K562 (cell line): ENCODE measurements at regions not wholly inside any gene's neighbourhood (a gene's known extent, or its start where the extent isn't known, plus 50 kb on each side); places are given as distances from the start of the nearest gene placed in this dataset.

Experiments used
- GATAD2B ChIP-seq: fragments of 450-650 bp; IDR thresholded peaks from 2 replicates; pipeline ENCODE4 v1.6.1; 2017; ENCODE audit warnings: mild to moderate bottlenecking, borderline replicate concordance
- HLTF ChIP-seq: fragments of 450-650 bp; IDR thresholded peaks from 2 replicates; pipeline ENCODE4 v1.6.1; 2016
- MTF1 ChIP-seq: fragments of 250-450 bp; sonication (Bioruptor Pico); IDR thresholded peaks from 2 replicates; pipeline ENCODE4 v1.9.0; 2021; ENCODE audit warnings: moderate library complexity, mild to moderate bottlenecking, inconsistent platforms, borderline replicate concordance
- NCOR1 ChIP-seq: fragments of 450-650 bp; IDR thresholded peaks from 2 replicates; pipeline ENCODE4 v1.6.1; 2016; ENCODE audit warnings: mild to moderate bottlenecking, moderate library complexity
- SMAD1 ChIP-seq: fragments of 150-350 bp; IDR thresholded peaks from 2 replicates; pipeline ENCODE4 v1.6.1; 2014; ENCODE audit warnings: low read length, low read depth; ENCODE audit not compliant: partially characterized antibody
- ZNF407 ChIP-seq: fragments of 450-650 bp; IDR thresholded peaks from 2 replicates; pipeline ENCODE4 v1.6.1; 2016; ENCODE audit warnings: low read depth
- TF ChIP-seq, protein P1 (sequence below): sonication (generic); formaldehyde crosslinking; IDR thresholded peaks from 2 replicates; pipeline ENCODE4 v1.8.1; 2023; ENCODE audit warnings: missing genetic modification reagents, mild to moderate bottlenecking, borderline replicate concordance

GRCh38 chr4:60863442-60863841, 336.7 kb upstream of the ADGRL3 start (continued):
- TF ChIP-seq ZNF407 (no peak), GATAD2B (no peak), MTF1 (CRISPR knock-in tag) (no peak), SMAD1 (no peak), HLTF (no peak), NCOR1 (no peak)
- TF ChIP-seq, protein P1, sequence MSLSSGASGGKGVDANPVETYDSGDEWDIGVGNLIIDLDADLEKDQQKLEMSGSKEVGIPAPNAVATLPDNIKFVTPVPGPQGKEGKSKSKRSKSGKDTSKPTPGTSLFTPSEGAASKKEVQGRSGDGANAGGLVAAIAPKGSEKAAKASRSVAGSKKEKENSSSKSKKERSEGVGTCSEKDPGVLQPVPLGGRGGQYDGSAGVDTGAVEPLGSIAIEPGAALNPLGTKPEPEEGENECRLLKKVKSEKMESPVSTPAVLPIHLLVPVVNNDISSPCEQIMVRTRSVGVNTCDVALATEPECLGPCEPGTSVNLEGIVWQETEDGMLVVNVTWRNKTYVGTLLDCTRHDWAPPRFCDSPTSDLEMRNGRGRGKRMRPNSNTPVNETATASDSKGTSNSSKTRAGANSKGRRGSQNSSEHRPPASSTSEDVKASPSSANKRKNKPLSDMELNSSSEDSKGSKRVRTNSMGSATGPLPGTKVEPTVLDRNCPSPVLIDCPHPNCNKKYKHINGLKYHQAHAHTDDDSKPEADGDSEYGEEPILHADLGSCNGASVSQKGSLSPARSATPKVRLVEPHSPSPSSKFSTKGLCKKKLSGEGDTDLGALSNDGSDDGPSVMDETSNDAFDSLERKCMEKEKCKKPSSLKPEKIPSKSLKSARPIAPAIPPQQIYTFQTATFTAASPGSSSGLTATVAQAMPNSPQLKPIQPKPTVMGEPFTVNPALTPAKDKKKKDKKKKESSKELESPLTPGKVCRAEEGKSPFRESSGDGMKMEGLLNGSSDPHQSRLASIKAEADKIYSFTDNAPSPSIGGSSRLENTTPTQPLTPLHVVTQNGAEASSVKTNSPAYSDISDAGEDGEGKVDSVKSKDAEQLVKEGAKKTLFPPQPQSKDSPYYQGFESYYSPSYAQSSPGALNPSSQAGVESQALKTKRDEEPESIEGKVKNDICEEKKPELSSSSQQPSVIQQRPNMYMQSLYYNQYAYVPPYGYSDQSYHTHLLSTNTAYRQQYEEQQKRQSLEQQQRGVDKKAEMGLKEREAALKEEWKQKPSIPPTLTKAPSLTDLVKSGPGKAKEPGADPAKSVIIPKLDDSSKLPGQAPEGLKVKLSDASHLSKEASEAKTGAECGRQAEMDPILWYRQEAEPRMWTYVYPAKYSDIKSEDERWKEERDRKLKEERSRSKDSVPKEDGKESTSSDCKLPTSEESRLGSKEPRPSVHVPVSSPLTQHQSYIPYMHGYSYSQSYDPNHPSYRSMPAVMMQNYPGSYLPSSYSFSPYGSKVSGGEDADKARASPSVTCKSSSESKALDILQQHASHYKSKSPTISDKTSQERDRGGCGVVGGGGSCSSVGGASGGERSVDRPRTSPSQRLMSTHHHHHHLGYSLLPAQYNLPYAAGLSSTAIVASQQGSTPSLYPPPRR, result no peak
